ENCODE measurements at regions not wholly inside any gene's neighbourhood (a gene's known extent, or its start where the extent isn't known, plus 50 kb on each side); places are given as distances from the start of the nearest gene placed in this dataset.

DNA sequence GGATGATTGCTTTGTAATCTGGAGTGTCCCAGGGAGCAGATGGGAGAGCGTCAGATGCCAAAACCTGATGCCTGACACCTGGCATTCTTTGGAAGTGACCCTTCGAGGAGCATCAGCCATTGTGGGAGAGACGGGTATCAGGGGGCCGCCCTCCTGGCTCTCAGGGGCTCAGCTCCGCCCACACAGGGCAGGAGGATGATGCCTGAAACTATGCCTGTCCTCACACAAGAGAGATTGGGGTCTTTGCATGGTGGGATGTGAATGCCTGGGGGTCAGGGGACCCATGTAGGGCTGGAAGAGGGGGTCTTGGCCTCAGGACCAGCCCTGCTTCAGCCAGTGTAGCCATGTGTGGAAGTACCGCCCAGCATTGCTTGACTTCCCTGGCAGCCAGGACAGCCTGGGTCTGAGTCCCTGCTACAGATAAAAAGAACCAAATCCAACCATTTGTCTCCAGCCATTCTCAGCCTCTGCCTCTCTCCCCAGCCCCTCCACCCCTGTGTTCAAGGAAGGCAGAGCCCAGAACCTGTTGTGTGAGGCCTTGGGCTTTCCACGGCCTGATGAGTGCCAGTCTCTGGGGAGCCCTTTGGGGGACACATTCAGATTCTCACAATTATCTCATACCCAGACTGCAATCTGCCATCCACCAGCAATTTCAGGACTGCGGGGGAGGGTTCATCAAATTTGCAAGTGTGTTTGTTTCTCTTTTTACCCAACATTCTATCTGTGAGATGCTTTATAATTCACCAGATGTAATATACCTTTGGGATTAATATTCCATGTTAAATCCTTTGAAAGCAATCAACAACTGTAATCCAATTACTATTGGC is 371.2 kb downstream of the PREX1 start:
- TF ChIP-seq POLR2A (IDR thresholded peaks at IDR 0.05; ENCODE audit: low read depth, low read length) (no peak), POLR2AphosphoS5 (IDR thresholded peaks at IDR 0.05; ENCODE audit: low read depth, low read length) (no peak)
